Transverse colon (tissue), 4 donors: ENCODE measurements at regions not wholly inside any gene's neighbourhood (a gene's known extent, or its start where the extent isn't known, plus 50 kb on each side); places are given as distances from the start of the nearest gene placed in this dataset.

Source experiments
- CTCF ChIP-seq, 5 experiments: fragments of 200-600 bp in 3 of 5; fragments of 450-650 bp in 2 of 5; sonication (generic) in 3 of 5; IDR thresholded peaks; 1 replicate in 2 of 5; 2 replicates in 3 of 5; pipeline ENCODE4 v1.5.1; 2016 to 2017; ENCODE audit warnings: antibody characterized with exemption in 5 of 5, inconsistent platforms in 3 of 5, mild to moderate bottlenecking in 2 of 5, moderate library complexity in 1 of 5
- EP300 ChIP-seq: sonication (generic); formaldehyde crosslinking; IDR thresholded peaks from one replicate; pipeline ENCODE4 v1.6.1; 2017; ENCODE audit warnings: antibody characterized with exemption, low read depth
- POLR2AphosphoS5 ChIP-seq, 3 donors: sonication (generic); formaldehyde crosslinking; IDR thresholded peaks; one replicate each; pipeline ENCODE4 v1.6.1; 2016; ENCODE audit warnings: antibody characterized with exemption in 3 of 3

GRCh38 chr15:24150542-24150941, 463.4 kb upstream of the NDN start:
- TF ChIP-seq CTCF (IDR thresholded peaks at IDR 0.05) (no peak), EP300 (no peak), POLR2AphosphoS5 (IDR thresholded peaks at IDR 0.05) (no peak)
